SIG-M5 (cell line): ENCODE measurements at regions not wholly inside any gene's neighbourhood (a gene's known extent, or its start where the extent isn't known, plus 50 kb on each side); places are given as distances from the start of the nearest gene placed in this dataset.

ENCODE experiments used
- DNase-seq: peaks from one replicate; lab custom pipeline; 2025; lab: John Stamatoyannopoulos, UW

GRCh38 chr11:115848611-115849010, 344.4 kb upstream of the CADM1 start:
- no peak for DNase-seq

DNA sequence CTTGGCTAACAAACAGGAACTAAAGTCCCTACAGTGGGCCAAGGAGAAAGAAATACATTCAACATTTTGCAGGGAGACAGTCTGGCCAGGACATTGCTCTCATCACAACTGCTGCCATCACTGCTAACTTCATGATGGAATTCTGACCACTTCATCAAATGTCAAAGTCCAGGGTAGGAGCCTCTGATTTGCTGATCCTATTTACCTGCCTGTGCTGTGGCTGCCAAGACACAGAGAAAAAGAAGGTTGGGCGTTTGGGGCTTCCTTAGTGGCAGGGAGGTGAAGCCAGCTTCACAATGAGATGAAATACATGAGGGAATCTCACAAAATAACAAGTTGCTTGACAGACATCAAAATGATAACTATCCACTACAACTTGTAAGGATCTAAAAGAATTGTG, 343.9 kb upstream of the CADM1 start:
- no peak for DNase-seq

DNA sequence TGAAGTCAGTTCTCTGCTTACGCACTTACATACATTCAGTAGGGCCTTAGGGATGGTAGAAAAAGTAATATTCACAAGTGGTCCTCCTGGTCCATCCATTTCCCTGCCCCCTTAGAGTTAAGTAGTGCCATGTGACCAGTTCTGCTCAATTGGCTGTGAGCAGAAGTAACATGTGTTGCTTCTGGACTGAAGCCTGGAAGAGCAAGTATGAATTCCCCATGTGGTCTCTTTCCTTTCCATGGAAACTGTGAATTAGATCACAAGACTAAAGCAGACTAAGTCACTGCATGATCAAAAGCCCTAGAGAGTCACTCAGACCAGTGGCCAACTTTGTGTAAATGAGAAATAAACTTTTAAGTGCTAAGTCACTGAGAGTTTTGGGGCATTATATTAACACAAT, 341.7 kb upstream of the CADM1 start:
- no peak for DNase-seq

DNA sequence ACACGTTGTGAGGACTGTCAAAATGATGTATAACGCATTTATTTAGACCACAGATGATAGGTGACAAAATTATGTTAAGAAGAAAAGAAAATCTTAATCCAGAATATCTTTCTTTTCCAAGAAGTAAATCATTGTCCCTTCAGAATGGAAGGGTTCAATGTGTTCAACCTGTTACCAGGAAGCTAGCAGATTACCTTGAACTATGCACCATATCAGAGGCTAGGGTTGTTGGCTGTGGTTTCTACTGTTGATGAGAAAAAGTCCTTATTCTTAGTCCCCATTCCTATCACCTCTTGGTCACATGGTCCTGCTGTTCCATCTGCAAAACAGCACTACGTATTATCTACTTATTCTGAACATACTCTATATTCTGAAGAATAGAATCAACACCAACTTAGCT, 339.5 kb upstream of the CADM1 start:
- no peak for DNase-seq

GRCh38 chr11:115843111-115843510, 338.9 kb upstream of the CADM1 start:
- DNase-seq, result no peak

DNA sequence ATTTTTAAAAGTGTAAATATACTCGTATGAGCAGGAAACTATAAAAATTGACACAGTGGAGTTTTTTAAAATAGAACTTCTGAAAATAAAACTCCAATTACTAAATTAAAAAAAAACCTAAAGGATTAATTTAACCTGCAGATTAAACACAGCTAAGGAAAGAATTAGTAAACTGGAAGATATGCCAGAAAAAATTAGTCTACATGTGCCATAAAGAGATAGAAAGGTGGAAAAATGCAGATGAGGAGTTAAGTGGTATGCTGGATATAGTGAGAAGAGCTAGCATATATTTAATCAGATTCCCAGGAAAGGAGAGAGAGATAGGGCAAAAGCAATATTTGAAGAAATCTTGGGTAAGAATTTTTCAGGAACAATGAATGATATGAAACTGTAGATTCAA, 315.8 kb upstream of the CADM1 start:
- no peak for DNase-seq

DNA sequence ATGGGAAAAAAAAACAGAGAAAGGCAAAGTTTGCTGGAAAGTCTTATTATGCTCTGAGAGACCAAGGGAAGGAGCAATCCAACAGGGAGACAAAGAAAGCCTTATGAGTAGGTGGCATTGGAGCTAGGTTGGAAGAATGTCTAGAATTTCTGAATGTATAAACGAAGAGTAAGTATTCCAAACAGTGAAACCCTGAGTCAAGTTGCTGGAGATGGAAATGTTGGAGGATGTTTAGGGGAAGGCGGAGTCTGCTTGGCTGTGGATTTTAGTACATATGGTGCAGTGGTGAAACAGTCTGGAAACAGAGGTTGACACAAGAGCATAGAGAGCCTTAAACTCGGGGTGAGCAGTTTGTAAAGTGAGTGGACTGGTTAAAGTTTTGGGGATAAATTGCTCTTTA, 314.8 kb upstream of the CADM1 start:
- no peak for DNase-seq

DNA sequence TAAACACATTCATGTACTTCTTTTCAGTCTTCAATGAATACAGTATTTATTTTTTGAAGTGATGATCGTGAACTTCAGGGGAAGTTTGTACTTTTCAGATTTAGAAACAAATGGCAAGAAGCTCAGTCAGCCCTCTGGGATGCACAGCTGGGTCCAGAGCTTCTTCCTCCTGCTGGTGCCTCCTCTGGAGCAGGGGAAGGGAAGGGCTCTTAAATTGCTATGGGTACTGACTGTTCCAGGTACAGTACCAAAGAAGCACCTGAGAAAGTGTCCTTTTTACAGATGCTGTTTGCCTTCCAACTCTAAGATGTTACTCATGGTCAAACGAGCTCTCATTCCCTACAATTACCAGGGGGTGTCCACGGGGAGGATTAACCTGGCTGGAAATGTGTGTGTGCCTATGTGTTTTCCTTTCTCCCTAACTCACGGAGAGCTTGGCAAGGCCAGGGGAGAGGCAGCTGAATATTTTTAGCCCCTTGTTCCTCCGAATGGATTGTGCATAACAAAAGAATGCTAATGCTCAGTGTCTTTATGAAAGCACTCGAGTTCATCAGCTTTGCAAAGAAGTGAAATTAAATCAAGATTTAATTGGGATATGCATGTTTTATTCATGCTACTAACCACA, 313.7 kb upstream of the CADM1 start:
- no peak for DNase-seq

GRCh38 chr11:115808351-115808940, 304.2 kb upstream of the CADM1 start:
- DNase-seq, result no peak

DNA sequence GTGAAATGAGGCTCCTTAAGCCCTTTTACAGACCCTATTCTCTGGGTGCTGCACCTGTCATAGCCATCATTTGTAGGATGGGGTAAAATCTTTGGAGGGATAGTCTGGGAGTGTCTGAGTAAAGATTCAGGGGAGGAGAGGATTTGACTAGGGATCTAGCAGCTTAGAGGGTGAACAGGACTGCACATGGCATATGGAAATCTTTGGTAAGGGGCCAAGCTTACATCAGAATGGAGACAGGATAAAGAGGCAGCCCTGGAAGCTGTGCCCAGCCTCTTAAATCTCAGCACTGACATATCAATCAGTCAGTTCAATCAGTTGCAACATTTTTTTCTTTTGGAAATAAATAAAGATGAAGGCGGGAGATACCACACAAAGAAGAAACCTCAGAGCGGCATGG, 301.8 kb upstream of the CADM1 start:
- DNase-seq, result no peak

DNA sequence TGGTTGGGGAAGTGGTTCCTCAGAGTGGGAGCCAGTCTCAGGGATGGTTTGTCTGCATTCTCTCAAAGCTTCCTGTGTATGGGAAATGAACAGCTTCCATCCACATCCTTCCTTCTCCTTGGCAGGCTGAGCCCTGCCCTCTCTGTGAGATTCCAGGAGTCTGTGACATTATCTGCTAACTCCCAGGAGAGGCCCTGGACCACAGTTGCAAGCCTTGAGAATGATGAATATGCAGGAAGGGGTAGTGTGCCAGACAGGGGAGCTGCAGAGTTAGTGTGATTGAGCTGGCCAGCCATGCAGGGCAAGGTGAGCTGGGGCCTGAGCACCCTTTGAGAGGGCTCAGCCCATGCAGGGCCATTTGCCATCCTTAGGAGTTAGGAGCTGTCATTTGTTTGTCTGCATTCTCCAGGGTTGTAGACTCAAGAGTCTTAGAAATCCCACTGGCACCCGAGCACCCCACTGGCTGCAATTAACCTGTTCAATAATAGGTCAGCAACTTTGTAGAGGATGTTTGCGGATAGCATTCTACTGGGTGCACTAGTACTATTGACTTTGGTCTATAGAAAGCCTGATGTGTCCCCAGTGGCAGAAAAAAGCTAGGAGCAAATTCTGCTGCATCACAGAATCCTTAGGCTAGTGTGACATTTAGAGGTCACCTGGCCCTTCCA, 299.0 kb upstream of the CADM1 start:
- no peak for DNase-seq

- no peak for DNase-seq
Measured at GRCh38 chr11:115802641-115803040, 298.4 kb upstream of the CADM1 start.

GRCh38 chr11:115792903-115793302, 288.7 kb upstream of the CADM1 start:
- DNase-seq, result no peak

GRCh38 chr11:115787302-115787701, 283.1 kb upstream of the CADM1 start:
- DNase-seq, result no peak

DNA sequence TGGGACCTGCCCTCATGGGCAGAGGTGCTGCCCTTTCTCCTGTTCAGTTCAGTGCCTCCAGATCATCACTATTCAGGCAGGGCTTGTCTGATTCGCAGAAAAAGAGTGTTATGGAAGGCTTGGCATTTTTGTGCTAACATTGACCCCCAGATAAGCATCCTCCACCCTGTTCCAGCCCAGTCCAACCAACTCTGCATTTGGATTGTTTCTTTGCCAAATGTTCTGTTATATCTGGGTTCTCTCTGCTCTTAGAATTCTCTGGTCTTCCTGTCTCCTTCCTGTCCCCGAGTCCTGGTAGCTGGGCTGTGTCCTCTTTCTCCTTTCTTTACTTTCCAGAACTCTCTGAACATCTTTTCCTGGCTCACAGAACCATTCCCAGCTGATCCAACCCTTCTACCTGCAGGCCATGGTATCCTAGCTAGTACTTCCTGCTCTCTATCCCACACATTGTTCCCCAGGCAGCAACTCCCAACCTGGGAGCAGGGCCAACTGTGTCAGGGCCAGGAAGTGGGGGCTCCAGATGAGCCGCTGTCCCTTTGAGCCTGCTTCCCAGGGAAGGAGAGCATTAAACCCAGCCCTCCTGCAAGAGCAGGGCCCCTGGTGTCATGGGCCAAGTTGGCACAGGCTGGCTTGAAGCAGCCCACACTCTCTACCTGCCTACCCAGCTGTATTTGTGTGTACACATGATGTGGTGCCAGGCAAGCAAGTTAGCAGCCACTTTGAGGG, 280.7 kb upstream of the CADM1 start:
- DNase-seq, result no peak

DNA sequence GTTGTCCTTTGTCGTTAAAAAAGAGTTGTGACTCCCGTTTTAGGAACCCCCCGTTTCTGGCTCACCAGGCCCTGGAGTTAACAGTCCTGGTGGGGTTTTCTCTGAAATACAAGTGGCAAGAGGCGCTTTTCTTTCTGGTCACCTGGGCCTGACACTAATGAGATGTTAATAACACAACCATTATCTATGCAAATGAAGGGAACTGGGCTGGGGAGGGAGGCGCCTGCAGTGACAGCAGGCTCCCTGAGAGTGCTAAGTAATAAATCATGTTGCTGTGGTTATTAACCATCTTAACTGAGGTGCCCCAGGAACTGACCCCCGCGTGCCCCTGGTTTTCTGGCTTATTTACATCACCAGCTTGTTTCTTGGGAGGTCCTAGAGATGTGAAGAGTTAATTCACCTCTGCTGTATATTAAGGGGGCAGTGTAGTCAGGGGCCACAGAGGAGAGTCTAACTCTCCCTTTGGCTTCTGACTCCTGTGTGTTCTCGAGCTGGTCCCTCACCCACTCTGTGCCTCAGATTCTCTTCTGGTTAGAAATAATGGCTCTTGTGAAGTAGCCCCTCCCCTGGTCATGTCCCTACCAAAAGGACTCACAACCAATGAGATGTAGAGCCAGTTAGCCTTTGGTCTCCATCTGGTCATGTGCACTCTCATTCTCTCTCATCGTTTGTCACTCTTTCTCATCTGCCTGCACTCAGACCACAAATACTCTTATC, 276.6 kb upstream of the CADM1 start:
- DNase-seq, result no peak

GRCh38 chr11:115778928-115779650, 274.9 kb upstream of the CADM1 start:
- DNase-seq, result no peak

GRCh38 chr11:115776916-115777315, 272.7 kb upstream of the CADM1 start:
- DNase-seq, result no peak

- DNase-seq, result no peak
Measured at GRCh38 chr11:115775846-115776245, 271.6 kb upstream of the CADM1 start.

DNA sequence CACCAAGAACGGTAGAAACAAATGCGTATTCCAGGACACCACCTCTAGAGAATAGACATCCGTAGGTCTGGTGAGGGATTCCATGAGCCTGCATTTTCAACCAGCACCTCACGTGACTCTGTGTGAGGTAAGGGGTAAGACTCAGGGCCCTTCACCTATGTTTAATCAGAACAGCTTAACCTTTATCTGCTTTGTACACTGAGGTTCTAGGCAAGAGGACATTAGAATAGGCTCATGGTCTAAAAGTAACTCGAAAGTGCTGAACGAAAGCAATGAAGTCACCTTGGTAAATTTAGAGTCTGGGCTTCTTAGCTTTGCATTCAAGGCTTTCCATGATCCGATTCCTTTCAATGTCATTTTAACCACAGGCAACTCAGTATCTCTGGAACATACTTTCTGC, 270.5 kb upstream of the CADM1 start:
- no peak for DNase-seq

DNA sequence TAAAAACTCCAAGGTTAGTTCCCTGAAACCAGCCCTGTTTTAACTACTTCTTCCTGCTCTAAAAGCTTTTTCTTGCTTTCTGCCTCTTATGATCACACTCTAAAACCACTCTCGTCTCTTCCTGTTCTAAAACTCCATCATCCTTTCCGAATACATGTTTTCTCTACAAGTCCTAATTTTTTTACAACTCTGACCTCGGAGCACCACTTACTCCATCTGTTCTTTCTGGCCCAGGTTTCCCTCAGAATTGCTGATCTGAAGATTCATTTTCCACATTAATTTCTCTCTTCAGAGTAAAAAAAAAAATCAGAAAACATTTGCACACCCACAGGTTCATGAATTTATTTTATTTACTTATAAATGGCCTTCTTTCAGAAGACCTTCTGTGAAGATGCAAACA, 265.7 kb upstream of the CADM1 start:
- DNase-seq, result no peak

GRCh38 chr11:115767883-115768282, 263.7 kb upstream of the CADM1 start:
- DNase-seq, result no peak
